IPS-18a (cell line): ENCODE measurements at regions not wholly inside any gene's neighbourhood (a gene's known extent, or its start where the extent isn't known, plus 50 kb on each side); places are given as distances from the start of the nearest gene placed in this dataset.

ENCODE experiments used
- H3K27ac ChIP-seq: one replicate; pipeline ENCODE4 v1.5.1; 2013; ENCODE audit warnings: low read length
- H3K27me3 ChIP-seq: one replicate; pipeline ENCODE4 v1.6.1; 2013; ENCODE audit warnings: mild to moderate bottlenecking, low read length; ENCODE audit not compliant: control insufficient read depth, insufficient read depth
- H3K36me3 ChIP-seq: one replicate; pipeline ENCODE4 v1.6.1; 2013; ENCODE audit warnings: low read depth, low read length; ENCODE audit not compliant: control insufficient read depth
- H3K4me1 ChIP-seq: one replicate; pipeline ENCODE4 v1.6.1; 2013; ENCODE audit warnings: low read depth, low read length; ENCODE audit not compliant: control insufficient read depth
- H3K4me3 ChIP-seq: one replicate; pipeline ENCODE4 v1.5.1; 2013; ENCODE audit warnings: low read length
- H3K9ac ChIP-seq: one replicate; pipeline ENCODE4 v1.6.1; 2013; ENCODE audit warnings: mild to moderate bottlenecking, low read length, moderate library complexity
- H3K9me3 ChIP-seq: one replicate; pipeline ENCODE4 v1.6.1; 2013; ENCODE audit warnings: low read depth, low read length; ENCODE audit not compliant: control insufficient read depth

DNA sequence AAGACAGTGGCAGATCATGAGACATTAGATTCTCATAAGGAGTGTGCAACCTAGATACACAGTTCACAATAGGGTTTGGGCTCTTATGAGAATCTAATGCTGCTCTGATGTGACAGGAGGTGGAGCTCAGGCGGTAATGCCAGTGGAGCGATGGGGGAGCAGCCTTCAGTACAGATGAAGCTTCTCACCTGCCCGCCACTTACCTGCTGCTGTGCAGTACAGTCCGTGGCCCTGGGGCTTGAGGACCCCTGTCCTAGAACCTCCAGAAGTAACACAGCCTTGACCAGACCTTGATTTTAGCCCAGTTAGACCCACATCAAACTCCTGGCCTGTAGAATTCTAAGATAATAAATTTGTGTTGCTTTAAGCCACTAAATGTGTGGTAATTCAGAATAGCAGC, 215.1 kb upstream of the MIR17HG start:
- Histone ChIP-seq H3K36me3 (no peaks in the 10 kb centered on the region), H3K9ac (no peak overlapping the region), H3K9me3 (no peaks in the 10 kb centered on the region), H3K4me1 (peaks cover 9% of the 10 kb centered on the region), H3K27me3 (no peaks in the 10 kb centered on the region), H3K4me3 (no peak overlapping the region), H3K27ac (no peak overlapping the region)

- H3K9me3 ChIP-seq, result no peaks in the 10 kb centered on the region
- no peak overlapping the region for H3K9ac ChIP-seq
- no peak overlapping the region for H3K4me3 ChIP-seq
- H3K27ac ChIP-seq, result no peak overlapping the region
- no peaks in the 10 kb centered on the region for H3K36me3 ChIP-seq
- H3K4me1 ChIP-seq, result peaks cover 13% of the 10 kb centered on the region
- H3K27me3 ChIP-seq, result no peaks in the 10 kb centered on the region
Observed at GRCh38 chr13:91132786-91133185, 214.7 kb upstream of the MIR17HG start.

- no peaks in the 10 kb centered on the region for H3K27me3 ChIP-seq
- H3K9me3 ChIP-seq, result no peaks in the 10 kb centered on the region
- H3K9ac ChIP-seq, result no peak overlapping the region
- H3K4me1 ChIP-seq, result peaks cover 25% of the 10 kb centered on the region
- no peak overlapping the region for H3K27ac ChIP-seq
- no peaks in the 10 kb centered on the region for H3K36me3 ChIP-seq
- no peak overlapping the region for H3K4me3 ChIP-seq
Observed at GRCh38 chr13:91133941-91134802, 213.3 kb upstream of the MIR17HG start.

DNA sequence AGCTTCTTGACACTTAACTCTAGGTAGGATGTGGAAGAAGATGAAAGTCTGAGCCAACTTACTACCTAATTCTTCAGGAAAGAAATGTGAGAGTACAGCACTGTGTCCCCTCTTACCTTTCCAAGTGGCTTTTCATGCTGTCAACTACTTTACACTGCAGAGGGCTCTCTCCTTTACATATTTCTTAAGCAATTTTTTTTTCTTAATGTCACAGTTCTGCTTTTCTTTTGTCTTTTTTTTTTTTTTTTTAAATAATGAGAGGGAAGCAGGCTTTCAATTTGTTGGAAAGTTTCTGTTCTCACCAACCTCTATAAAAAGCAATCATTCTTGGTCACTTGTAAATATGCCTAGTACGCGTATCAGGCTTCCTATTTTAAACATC, 212.7 kb upstream of the MIR17HG start:
- H3K4me3 ChIP-seq, result no peak overlapping the region
- H3K4me1 ChIP-seq, result peaks cover 28% of the 10 kb centered on the region
- no peak overlapping the region for H3K9ac ChIP-seq
- no peaks in the 10 kb centered on the region for H3K9me3 ChIP-seq
- H3K27ac ChIP-seq, result no peak overlapping the region
- H3K27me3 ChIP-seq, result no peaks in the 10 kb centered on the region
- no peaks in the 10 kb centered on the region for H3K36me3 ChIP-seq

GRCh38 chr13:91135376-91135775, 212.1 kb upstream of the MIR17HG start:
- Histone ChIP-seq H3K9ac (no peak overlapping the region), H3K4me1 (peaks cover 33% of the 10 kb centered on the region), H3K27me3 (no peaks in the 10 kb centered on the region), H3K9me3 (no peaks in the 10 kb centered on the region), H3K27ac (no peak overlapping the region), H3K36me3 (no peaks in the 10 kb centered on the region), H3K4me3 (no peak overlapping the region)

GRCh38 chr13:91135968-91136367, 211.5 kb upstream of the MIR17HG start:
- no peak overlapping the region for H3K9ac ChIP-seq
- peaks cover 33% of the 10 kb centered on the region for H3K4me1 ChIP-seq
- H3K9me3 ChIP-seq, result no peaks in the 10 kb centered on the region
- no peak overlapping the region for H3K4me3 ChIP-seq
- H3K27ac ChIP-seq, result no peak overlapping the region
- H3K36me3 ChIP-seq, result no peaks in the 10 kb centered on the region
- no peaks in the 10 kb centered on the region for H3K27me3 ChIP-seq

DNA sequence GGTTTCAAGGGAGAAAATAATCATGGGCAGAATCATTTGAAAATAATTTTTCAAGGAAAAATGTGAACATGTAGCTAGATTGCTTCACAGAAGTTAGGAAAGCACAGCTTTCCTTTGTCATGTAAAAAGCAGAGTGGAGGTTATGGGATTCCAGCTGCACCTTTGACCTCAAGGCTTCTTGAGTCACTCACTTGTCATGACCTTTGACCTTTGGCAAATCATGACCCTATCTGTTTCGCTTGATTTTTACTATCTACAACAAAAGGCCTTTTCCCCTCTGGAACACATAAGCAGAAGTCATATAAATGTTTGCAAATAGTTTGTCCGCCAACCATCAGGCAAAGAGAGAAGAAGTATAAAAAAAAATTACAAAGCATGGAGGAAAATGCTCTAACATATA, 210.7 kb upstream of the MIR17HG start:
- Histone ChIP-seq H3K9ac (no peak overlapping the region), H3K27me3 (no peaks in the 10 kb centered on the region), H3K4me1 (peaks cover 33% of the 10 kb centered on the region), H3K36me3 (no peaks in the 10 kb centered on the region), H3K27ac (no peak overlapping the region), H3K4me3 (no peak overlapping the region), H3K9me3 (no peaks in the 10 kb centered on the region)

DNA sequence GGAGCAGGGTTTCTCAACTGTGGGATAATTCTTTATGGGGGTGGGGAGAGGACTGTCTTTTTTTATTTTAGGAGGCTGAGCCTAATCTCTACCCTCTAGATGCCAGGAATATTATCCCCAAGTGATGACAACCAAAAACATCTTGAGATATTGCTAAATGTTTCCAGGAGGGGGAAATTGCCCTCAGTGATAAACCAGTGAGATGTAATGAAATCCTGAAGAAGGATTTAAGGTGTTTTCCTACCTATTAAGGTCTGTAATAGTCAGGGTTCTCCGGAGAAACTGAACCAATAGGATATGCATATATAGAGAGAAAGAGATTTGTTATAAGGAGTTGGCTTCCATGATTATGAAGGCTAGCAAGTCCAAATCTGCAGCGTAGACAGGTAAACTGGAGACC, 208.3 kb upstream of the MIR17HG start:
- Histone ChIP-seq H3K9me3 (no peaks in the 10 kb centered on the region), H3K4me3 (no peak overlapping the region), H3K9ac (no peak overlapping the region), H3K27me3 (no peaks in the 10 kb centered on the region), H3K36me3 (no peaks in the 10 kb centered on the region), H3K4me1 (peaks cover 33% of the 10 kb centered on the region), H3K27ac (no peak overlapping the region)

DNA sequence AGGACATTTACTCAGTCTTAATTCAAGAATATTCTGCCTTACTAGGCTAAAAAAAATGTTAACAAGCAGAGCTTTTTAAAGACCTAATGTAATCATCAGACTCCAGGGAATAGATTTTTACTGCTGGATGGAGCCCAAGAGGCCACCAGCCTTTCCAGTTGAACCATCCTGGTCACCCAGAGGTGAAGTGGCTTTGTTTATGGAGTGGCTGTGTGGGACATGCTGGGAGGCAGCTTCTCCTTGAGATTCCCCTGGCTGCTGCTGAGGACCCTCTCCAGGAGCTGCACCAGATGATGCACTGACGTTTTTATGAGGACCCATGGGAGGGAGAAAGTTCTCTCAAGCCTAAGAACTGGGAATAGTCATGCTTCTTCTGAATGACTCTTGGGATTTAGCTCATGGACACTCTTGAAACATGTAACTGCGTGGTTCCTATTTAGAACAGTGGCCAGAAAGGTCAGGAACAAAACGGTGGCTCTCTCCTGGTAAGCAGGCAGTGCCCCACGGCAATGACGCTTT, 205.9 kb upstream of the MIR17HG start:
- no peaks in the 10 kb centered on the region for H3K27me3 ChIP-seq
- H3K27ac ChIP-seq, result no peak overlapping the region
- H3K9ac ChIP-seq, result no peak overlapping the region
- no peak overlapping the region for H3K4me3 ChIP-seq
- no peaks in the 10 kb centered on the region for H3K9me3 ChIP-seq
- H3K4me1 ChIP-seq, result peaks cover 24% of the 10 kb centered on the region
- no peaks in the 10 kb centered on the region for H3K36me3 ChIP-seq

DNA sequence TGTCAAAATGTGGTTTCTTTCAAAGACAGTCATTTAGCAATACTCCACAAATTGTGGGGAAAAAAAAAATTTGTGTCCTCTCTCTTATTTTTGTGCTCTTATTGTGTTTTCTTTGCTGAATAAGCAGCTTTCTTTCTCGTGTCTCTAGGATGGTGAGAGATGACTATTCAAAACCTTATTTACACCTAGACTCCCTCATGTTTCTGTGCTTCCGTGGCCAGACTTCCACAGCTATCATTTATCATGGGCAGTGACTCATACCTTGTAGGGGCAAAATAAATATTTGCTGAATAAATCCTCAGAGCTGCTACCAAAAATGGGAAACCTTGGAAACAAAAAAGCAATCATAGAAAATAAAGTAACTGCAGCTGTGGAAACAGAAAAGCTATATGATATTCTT, 204.9 kb upstream of the MIR17HG start:
- Histone ChIP-seq H3K27ac (no peak overlapping the region), H3K9me3 (no peaks in the 10 kb centered on the region), H3K36me3 (no peaks in the 10 kb centered on the region), H3K4me1 (peaks cover 22% of the 10 kb centered on the region), H3K4me3 (no peak overlapping the region), H3K9ac (no peak overlapping the region), H3K27me3 (no peaks in the 10 kb centered on the region)

GRCh38 chr13:91144054-91144453, 203.4 kb upstream of the MIR17HG start:
- peaks cover 10% of the 10 kb centered on the region for H3K4me1 ChIP-seq
- H3K27me3 ChIP-seq, result no peaks in the 10 kb centered on the region
- H3K36me3 ChIP-seq, result no peaks in the 10 kb centered on the region
- H3K9me3 ChIP-seq, result no peaks in the 10 kb centered on the region
- H3K9ac ChIP-seq, result no peak overlapping the region
- H3K27ac ChIP-seq, result no peak overlapping the region
- H3K4me3 ChIP-seq, result no peak overlapping the region

DNA sequence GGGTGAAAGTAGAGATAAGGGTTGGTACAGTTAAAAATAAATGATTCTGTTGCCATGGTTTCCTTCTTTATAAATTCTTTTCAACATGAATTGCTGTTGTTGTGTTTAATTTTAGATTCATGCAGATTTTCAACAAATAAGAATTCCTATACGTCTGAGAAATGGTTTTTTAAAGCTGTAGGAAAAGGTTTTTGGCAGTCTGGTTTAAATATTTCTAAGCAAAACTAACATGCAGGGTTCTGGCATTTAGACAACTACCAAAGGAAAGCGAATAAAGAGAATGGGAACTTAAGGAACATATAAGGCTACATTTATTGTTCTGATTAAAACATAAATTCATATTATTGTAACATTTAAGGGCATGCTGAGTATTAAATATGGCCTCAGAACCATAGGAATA, 203.0 kb upstream of the MIR17HG start:
- Histone ChIP-seq H3K27me3 (no peaks in the 10 kb centered on the region), H3K36me3 (no peaks in the 10 kb centered on the region), H3K27ac (no peak overlapping the region), H3K4me1 (peaks cover 5% of the 10 kb centered on the region), H3K9me3 (no peaks in the 10 kb centered on the region), H3K9ac (no peak overlapping the region), H3K4me3 (no peak overlapping the region)
